Activated CD8-positive, alpha-beta memory T cell treated with anti-CD3 and anti-CD28 coated beads, Interleukin-2, amount 50 U/mL, for 48 hours (primary cell): ENCODE measurements at regions not wholly inside any gene's neighbourhood (a gene's known extent, or its start where the extent isn't known, plus 50 kb on each side); places are given as distances from the start of the nearest gene placed in this dataset.
"Not testable (repeated sequence)": the region's sequence is repeated elsewhere in the genome, so short reads cannot be mapped to it uniquely, and the experiment has no call there.

ENCODE experiments used
- DNase-seq: peaks from one replicate; pipeline ENCODE4 v3.0.0-alpha.2; 2020

GRCh38 chr5:51172903-51173626 lies 210.2 kb upstream of the ISL1 start:
- DNase-seq: no peak

GRCh38 chr5:51181208-51181894 lies 201.9 kb upstream of the ISL1 start:
- no peak for DNase-seq

GRCh38 chr5:51185850-51186329 lies 197.4 kb upstream of the ISL1 start:
- no peak for DNase-seq

- DNase-seq: no peak
These were observed 195.2 kb upstream of the ISL1 start for GRCh38 chr5:51188001-51188591.

GRCh38 chr5:51194671-51195070 lies 188.6 kb upstream of the ISL1 start:
- no peak for DNase-seq

GRCh38 chr5:51201024-51201423 lies 182.2 kb upstream of the ISL1 start:
- no peak for DNase-seq

GRCh38 chr5:51201708-51202107 lies 181.5 kb upstream of the ISL1 start:
- DNase-seq: no peak

GRCh38 chr5:51202161-51202560 lies 181.1 kb upstream of the ISL1 start:
- no peak for DNase-seq

GRCh38 chr5:51203598-51203997 lies 179.7 kb upstream of the ISL1 start:
- no peak for DNase-seq

GRCh38 chr5:51208296-51208695 lies 175.0 kb upstream of the ISL1 start:
- DNase-seq: no peak

GRCh38 chr5:51214746-51215145 lies 168.5 kb upstream of the ISL1 start:
- DNase-seq: no peak

GRCh38 chr5:51225789-51226742 lies 157.2 kb upstream of the ISL1 start:
- no peak for DNase-seq

- no peak for DNase-seq
These were observed 155.2 kb upstream of the ISL1 start for GRCh38 chr5:51227963-51228470.

- no peak for DNase-seq
These were observed 152.9 kb upstream of the ISL1 start for GRCh38 chr5:51230336-51230735.

- no peak for DNase-seq
These were observed 140.8 kb upstream of the ISL1 start for GRCh38 chr5:51242456-51242855.

GRCh38 chr5:51250957-51251356 lies 132.3 kb upstream of the ISL1 start:
- DNase-seq: not testable (repeated sequence)

GRCh38 chr5:51271261-51271660 lies 112.0 kb upstream of the ISL1 start:
- no peak for DNase-seq

- no peak for DNase-seq
These were observed 110.2 kb upstream of the ISL1 start for GRCh38 chr5:51273021-51273420.

- DNase-seq: no peak
These were observed 109.4 kb upstream of the ISL1 start for GRCh38 chr5:51273871-51274270.

- DNase-seq: no peak
These were observed 107.8 kb upstream of the ISL1 start for GRCh38 chr5:51275428-51275827.

GRCh38 chr5:51276250-51276649 lies 107.0 kb upstream of the ISL1 start:
- DNase-seq: no peak

GRCh38 chr5:51278539-51278938 lies 104.7 kb upstream of the ISL1 start:
- no peak for DNase-seq
